ENCODE measurements at regions not wholly inside any gene's neighbourhood (a gene's known extent, or its start where the extent isn't known, plus 50 kb on each side); places are given as distances from the start of the nearest gene placed in this dataset.
A peak's percentile ranks its signal among the peaks of the same experiment; 100 is the strongest.

DNA sequence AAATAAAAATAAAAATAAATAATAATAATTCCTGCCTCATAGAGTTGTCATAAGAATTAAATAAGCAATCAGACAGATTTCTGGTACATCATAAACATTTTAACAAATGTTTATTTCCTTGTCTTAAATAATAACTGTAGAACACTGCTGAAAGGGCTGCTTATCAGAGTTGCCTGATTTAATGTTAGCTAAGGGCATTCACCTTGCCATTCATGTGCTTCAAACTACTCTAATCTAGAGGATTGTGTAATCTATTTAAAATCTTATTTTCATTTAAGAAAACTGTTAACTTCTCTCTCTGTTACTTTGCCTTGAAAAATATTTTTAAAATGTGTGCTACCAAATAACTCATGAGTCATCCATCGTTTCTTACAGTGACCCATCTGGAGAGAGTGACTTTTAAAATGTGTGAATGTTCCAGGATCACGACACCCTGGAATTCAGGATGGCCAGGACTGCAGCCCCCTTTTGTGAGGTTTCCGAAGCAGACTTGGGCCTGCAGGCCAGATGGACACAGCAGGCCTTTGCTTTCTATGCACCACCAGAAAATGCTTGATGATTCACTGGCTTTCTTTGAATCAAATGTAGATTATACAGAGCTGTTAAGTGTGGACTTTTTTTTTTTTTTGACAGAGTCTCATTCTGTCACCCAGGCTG lies 109.1 kb upstream of the TNS3 start:
- no peak for DNase-seq (ENCODE audit: low spot score)

GRCh38 chr7:47689558-47689957 lies 107.6 kb upstream of the TNS3 start:
- DNase-seq (ENCODE audit: low spot score), result no peak

DNA sequence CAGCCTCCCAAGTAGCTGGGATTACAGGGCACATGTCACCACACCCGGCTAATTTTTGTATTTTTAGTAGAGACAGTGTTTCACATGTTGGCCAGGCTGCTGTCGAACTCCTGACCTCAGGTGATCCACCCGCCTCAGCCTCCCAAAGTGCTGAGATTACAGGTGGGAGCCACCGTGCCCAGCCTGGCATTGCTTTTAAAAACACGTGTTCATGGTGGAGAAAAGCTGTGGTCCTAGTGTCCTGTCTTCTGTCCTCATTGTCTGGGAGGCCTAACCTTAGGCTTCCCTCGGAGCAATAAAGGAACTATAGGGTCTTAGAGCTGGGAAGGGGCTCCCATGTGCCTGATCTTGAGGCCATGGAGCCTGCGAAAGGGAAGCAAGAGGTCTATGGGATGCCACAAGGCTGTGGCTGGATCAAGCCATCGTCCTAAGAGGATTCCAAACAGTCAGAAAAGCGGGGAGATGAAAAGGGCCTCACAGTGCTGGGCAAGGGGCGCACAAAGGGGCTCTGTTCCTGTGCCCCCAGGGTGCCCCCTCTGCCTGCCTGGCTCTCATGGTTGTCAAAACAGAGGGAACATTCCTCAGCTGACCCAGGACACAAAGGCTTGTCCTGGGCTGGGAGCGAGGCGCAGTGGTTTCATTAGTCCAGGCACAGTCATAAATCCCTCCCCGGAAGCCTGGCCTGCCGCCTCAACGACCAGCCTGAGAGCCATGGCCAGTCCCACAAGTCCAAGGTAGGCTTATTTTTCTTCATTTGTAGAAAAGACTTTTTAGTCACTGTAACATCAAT lies 106.6 kb upstream of the TNS3 start:
- no peak for DNase-seq (ENCODE audit: low spot score)

DNA sequence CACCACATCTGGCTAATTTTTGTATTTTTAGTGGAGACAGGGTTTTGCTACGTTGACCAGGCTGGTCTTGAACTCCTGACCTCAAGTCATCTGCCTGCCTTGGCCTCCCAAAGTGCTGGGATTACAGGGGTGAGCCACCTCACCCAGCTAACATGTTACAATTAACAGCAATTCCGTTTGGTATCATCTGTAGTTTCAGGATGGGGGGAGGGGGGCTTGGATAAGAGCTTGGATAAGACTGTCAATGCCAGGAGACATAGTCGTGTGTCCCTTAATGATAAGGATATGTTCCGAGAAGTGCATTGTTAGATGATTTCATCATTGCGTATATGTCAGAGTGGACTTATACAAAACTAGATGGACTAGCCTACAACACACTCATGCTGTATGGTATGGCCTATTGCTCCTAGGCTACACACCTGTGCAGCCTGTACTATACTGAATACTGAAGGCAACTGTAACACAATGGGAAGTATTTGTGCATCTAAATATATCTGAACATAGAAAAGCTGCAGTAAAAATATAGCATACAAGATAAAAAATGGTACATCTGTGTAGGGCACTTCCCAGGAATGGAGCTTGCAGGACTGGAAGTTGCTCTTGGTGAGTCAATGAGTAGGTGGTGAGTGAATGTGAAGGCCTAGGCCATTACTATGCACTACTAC lies 103.9 kb upstream of the TNS3 start:
- no peak for DNase-seq (ENCODE audit: low spot score)

DNA sequence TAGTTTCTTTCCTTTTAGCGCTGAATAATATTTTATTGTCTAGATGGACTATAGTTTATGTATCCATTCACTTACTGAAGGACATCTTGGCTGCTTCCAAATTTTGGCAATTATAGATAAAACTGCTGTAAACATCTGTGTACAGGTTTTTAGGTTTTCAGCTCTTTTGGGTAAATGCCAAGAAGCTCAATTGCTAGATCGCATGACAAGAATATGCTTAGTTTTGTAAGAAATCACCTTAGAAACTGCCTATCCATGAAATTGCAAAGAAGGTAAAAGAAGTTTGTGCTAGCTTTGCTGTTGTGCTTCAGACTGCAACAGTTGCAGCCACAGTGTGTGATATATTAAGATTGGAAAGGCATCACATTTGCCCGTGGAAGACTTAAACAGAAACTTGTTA lies 103.2 kb upstream of the TNS3 start:
- no peak for DNase-seq (ENCODE audit: low spot score)

GRCh38 chr7:47684728-47685127 lies 102.8 kb upstream of the TNS3 start:
- no peak for DNase-seq (ENCODE audit: low spot score)

DNA sequence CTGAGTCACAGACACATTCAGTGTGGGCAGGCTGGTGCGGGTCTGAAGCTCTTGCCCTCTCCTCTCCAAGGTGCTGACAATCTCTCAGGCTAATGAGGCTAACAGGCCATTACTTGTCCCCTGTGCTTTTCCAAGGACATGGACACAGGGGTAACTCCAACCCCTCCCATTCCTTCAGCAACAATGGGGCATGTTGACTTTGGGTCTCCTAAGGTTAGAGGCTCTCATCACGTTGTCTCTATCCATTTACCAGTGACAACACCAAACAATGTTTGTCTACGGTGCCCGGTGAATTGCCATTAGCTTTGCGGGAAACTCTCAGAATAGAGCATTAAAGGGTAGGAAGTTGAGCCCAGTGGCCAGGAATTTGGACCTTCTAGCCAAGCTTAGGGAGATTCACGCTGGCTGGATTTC lies 101.6 kb upstream of the TNS3 start:
- no peak for DNase-seq (ENCODE audit: low spot score)

GRCh38 chr7:47682874-47683273 lies 101.0 kb upstream of the TNS3 start:
- DNase-seq (ENCODE audit: low spot score), result no peak

DNA sequence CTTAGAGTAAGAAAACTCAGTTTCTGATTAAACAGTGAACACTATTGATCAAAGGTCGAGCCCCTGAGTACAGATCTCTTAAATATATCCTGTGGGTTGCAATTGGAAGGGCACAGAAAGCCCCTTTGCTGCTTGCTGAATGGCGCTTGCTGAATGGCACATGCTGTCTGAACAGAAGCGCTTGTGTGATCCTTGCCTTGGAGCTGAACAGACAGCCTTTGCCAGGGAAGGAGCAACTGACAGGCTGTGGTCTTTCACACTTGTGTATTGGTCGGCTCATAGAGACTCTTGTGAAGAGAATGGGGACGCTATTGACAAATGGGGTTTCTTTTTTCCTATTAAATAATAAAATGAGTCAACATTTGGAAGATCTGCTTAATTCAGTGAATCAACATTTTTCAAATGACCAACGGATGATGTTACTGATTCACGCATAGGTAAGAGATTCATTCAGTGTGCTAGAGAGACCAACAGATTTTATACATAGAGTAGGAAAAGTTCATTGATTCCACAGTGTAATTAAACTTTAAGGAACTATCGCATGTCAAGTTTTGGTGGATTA lies 99.4 kb upstream of the TNS3 start:
- no peak for DNase-seq (ENCODE audit: low spot score)

- DNase-seq (ENCODE audit: low spot score), result no peak
Observed at GRCh38 chr7:47678641-47679380, 96.9 kb upstream of the TNS3 start.

GRCh38 chr7:47677664-47678063 lies 95.8 kb upstream of the TNS3 start:
- DNase-seq (ENCODE audit: low spot score), result no peak

DNA sequence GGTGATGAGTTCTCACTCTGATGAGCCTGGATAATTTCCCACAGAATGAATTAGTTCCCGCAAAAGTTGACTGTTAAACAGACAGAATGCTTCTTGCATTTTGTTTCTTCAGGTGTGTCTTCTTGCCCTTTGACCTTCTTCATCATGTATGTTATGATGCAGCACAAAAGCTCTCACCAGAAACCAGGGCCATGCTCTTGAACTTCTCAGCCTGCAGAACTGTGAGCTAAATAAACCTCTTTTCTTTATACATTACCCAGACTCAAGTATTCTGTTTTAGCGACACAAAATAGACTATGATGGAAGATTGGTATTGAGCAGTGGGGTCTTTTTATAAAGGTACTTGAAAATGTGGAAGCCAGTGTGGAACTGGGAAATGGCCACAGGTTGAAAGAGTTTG lies 95.2 kb upstream of the TNS3 start:
- no peak for DNase-seq (ENCODE audit: low spot score)

DNA sequence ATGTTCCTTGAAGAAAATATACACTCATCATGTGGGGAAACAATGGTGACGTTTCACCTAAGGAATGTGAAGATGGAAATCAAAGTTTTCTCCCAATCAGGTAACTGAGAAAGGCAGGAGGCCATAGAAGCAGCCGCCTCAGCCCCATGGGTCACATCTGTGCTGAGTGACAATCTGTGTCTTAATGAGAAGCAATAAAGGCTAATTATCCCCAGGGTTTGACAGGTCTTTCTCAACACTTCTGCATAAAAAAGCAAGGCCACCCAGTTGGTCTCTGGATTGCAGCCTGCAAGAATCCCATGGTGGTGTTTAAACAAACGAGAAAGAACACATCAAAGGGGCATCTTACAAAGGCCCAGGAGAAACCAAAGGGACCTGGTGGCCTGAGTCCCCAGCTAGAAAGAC lies 91.1 kb upstream of the TNS3 start:
- peak; percentile 27 for DNase-seq (ENCODE audit: low spot score)

GRCh38 chr7:47672271-47672791 lies 90.4 kb upstream of the TNS3 start:
- DNase-seq (ENCODE audit: low spot score), result no peak

DNA sequence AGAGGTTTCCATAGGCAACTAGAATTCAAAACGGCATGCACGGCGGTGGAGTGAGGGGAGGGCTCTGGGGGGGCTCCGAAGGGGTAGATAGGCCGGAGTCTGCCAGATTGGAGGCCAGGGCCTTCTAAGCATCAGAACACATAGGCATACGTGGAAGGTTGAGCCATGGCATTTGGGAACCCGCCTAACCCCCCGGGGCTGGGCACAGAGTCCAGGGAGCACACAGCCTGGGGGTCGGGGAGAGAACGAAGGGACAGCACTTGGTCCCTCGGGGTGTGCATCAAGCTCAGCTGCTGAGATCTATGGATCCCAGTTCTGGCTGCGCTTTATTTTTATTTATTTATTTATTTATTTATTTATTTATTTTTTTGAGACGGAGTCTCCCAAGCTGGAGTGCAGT lies 89.4 kb upstream of the TNS3 start:
- DNase-seq (ENCODE audit: low spot score), result no peak

- DNase-seq (ENCODE audit: low spot score), result no peak
Observed at GRCh38 chr7:47670729-47671128, 88.8 kb upstream of the TNS3 start.

DNA sequence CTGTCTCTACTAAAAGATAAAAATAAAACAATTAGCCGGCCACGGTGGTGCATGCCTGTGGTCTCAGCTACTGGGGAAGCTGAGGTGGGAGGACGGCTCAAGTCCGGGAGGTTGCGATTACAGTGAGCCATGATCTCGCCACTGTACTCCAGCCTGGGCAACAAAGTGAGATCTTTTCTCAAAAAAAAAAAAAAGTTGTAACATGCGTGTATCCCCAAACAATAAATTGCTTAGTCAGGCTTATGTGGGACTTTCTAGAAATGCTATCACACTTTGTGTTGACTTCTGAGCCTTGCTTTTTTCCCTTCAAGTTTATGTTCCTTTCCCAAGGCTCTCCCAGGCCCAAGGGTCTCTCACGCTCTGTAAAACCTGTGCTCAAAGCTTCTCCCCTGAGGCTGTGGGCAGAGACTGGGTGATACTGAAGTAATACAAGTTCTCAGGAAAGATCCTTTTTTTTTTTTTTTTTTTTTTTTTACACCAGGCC lies 88.0 kb upstream of the TNS3 start:
- DNase-seq (ENCODE audit: low spot score), result no peak

DNA sequence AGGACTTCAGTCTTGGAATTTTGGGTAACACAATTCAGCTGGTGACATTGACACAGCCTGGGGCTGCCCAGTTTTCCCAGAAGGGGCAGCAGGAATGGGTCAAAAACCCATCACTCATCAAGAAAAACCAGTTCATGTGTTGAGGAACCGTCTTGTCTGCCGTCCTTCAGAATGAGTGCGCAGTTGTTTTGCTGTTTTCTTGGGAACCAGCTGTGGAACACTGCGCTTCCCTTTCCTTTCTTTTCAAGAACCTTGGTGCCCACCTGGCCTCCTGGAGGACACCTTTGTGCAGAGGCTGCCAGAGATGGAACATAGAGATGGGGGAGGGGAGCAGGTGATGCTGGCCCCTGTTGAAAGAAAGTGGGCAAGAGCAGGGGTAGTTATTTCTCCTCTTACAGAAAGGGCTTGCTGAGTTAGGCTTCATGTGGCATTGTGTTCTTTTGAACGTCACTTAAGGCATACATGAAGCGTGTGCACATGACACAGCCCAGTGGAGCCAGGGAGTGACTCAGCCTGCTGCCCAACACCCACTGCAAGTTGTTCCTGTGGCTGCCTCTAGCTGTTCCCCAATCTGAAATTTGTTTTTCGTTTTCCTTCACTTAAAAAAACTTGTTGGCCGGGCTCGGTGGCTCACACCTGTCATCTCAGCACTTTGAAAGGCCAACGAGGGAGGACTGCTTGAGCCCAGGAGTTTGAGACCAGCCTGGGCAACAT lies 87.4 kb upstream of the TNS3 start:
- DNase-seq (ENCODE audit: low spot score), result no peak

DNA sequence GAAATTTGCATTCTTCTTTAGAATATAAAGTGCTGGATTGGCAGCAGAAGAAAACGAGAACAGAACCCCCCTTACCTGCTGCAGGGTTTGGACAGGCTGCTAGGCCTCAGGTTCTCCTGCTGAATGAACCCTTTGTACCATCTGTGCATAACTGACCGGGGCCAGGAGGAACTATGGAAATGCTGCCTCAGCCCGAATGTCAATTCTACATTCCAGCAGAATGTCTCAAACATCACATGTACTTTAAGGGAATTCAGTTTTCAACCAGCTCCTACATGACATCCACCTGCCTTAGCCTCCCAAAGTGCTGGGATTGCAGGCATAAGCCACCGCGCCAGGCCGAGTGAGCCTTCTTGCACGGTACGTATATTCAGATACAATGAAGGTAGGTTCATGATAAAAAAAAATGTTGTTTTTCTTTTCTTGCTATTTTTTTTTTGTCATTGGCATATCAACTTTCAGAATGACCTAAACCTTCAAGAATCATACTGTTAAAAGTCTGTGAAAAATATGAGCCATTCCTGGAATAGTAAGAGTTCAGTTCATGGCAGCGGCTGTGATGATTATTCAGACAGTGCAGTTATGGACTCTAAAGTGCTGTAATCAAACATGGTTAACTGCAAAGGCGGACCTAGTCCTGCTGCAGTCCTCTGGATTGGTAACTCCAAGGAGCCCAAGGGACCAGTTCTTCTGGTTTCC lies 84.4 kb upstream of the TNS3 start:
- DNase-seq (ENCODE audit: low spot score), result peak; percentile 73

- DNase-seq (ENCODE audit: low spot score), result no peak
Observed at GRCh38 chr7:47664650-47665195, 82.8 kb upstream of the TNS3 start.
